ENCODE measurements at regions not wholly inside any gene's neighbourhood (a gene's known extent, or its start where the extent isn't known, plus 50 kb on each side); places are given as distances from the start of the nearest gene placed in this dataset.

DNA sequence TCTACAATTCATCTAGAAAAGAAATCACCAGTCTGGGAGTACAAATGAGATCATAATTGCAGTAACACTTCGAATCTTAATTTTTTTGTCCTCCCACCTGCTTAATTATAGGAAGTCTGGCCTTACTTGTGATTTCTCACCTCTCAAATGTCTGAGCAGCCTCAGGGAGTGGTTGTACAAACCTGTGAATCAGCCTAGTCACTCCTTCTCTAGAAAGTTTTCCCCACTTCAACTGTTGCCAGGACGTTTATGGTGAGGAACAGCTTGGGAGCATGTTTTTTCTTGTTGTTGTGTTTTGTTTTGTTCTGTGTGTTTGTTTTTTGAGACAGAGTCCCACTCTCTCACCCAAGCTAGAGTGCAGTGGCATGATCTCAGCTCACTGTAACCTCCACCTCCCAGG lies 50.3 kb upstream of the CLDN10 start:
- no peak for DNase-seq

Measured in NCI-H1694 treated with DMSO at 0.1 percent for 48 hours (cell line).